Osteocyte (in vitro differentiated cells): ENCODE measurements at regions not wholly inside any gene's neighbourhood (a gene's known extent, or its start where the extent isn't known, plus 50 kb on each side); places are given as distances from the start of the nearest gene placed in this dataset.

ENCODE experiments used
- DNase-seq: peaks from one replicate; pipeline ENCODE4 v3.0.0; 2021; ENCODE audit warnings: mixed read lengths; ENCODE audit not compliant: unreplicated experiment; ENCODE audit errors: extremely low spot score
- H3K27ac Mint-ChIP-seq: one replicate; pipeline ENCODE4 v1.8.0; 2021; ENCODE audit warnings: mild to moderate bottlenecking, mixed read lengths; ENCODE audit not compliant: unreplicated experiment
- H3K27me3 Mint-ChIP-seq: one replicate; pipeline ENCODE4 v1.8.0; 2021; ENCODE audit warnings: mixed read lengths; ENCODE audit not compliant: unreplicated experiment
- H3K36me3 Mint-ChIP-seq: one replicate; pipeline ENCODE4 v1.8.0; 2021; ENCODE audit warnings: mixed read lengths; ENCODE audit not compliant: unreplicated experiment
- H3K4me1 Mint-ChIP-seq: one replicate; pipeline ENCODE4 v1.8.0; 2021; ENCODE audit warnings: mixed read lengths; ENCODE audit not compliant: unreplicated experiment
- H3K4me3 Mint-ChIP-seq: one replicate; pipeline ENCODE4 v1.8.0; 2021; ENCODE audit warnings: mild to moderate bottlenecking, moderate library complexity, mixed read lengths; ENCODE audit not compliant: unreplicated experiment
- H3K9me3 Mint-ChIP-seq: one replicate; pipeline ENCODE4 v1.8.0; 2021; ENCODE audit warnings: mixed read lengths; ENCODE audit not compliant: unreplicated experiment
- CTCF ChIP-seq: fragments of 200-600 bp; sonication (generic); IDR thresholded peaks from 2 replicates; pipeline ENCODE4 v1.5.0; 2021; ENCODE audit warnings: antibody characterized with exemption, mild to moderate bottlenecking, moderate library complexity

GRCh38 chr2:79393806-79394484 is 118.9 kb upstream of the CTNNA2 start:
- no peaks in the 10 kb centered on the region for H3K36me3 Mint-ChIP-seq
- peaks cover 31% of the 10 kb centered on the region for H3K9me3 Mint-ChIP-seq
- no peaks in the 10 kb centered on the region for H3K4me1 Mint-ChIP-seq
- H3K27ac Mint-ChIP-seq = no peak overlapping the region
- H3K4me3 Mint-ChIP-seq = no peak overlapping the region
- H3K27me3 Mint-ChIP-seq = no peaks in the 10 kb centered on the region
- no peak for DNase-seq
- no peak for TF ChIP-seq CTCF

GRCh38 chr2:79393107-79393685 is 119.7 kb upstream of the CTNNA2 start:
- H3K9me3 Mint-ChIP-seq = peaks cover 33% of the 10 kb centered on the region
- H3K4me1 Mint-ChIP-seq = no peaks in the 10 kb centered on the region
- no peaks in the 10 kb centered on the region for H3K27me3 Mint-ChIP-seq
- TF ChIP-seq CTCF = no peak
- no peak for DNase-seq
- no peak overlapping the region for H3K4me3 Mint-ChIP-seq
- no peaks in the 10 kb centered on the region for H3K36me3 Mint-ChIP-seq
- no peak overlapping the region for H3K27ac Mint-ChIP-seq

GRCh38 chr2:79389481-79389880 is 123.4 kb upstream of the CTNNA2 start:
- Mint-ChIP-seq H3K27me3 (no peaks in the 10 kb centered on the region), H3K4me3 (no peak overlapping the region), H3K9me3 (peaks cover 37% of the 10 kb centered on the region), H3K36me3 (no peaks in the 10 kb centered on the region), H3K27ac (no peak overlapping the region), H3K4me1 (no peaks in the 10 kb centered on the region)
- TF ChIP-seq CTCF = no peak
- no peak for DNase-seq

GRCh38 chr2:79388024-79388423 is 124.8 kb upstream of the CTNNA2 start:
- Mint-ChIP-seq H3K9me3 (peaks cover 33% of the 10 kb centered on the region), H3K27me3 (no peaks in the 10 kb centered on the region), H3K4me3 (no peak overlapping the region), H3K27ac (no peak overlapping the region), H3K4me1 (no peaks in the 10 kb centered on the region), H3K36me3 (no peaks in the 10 kb centered on the region)
- TF ChIP-seq CTCF = no peak
- no peak for DNase-seq

- Mint-ChIP-seq H3K36me3 (no peaks in the 10 kb centered on the region), H3K4me3 (no peak overlapping the region), H3K4me1 (no peaks in the 10 kb centered on the region), H3K9me3 (peaks cover 30% of the 10 kb centered on the region), H3K27ac (no peak overlapping the region), H3K27me3 (no peaks in the 10 kb centered on the region)
- no peak for DNase-seq
- TF ChIP-seq CTCF = no peak
Observed at GRCh38 chr2:79387431-79387830, 125.4 kb upstream of the CTNNA2 start.
